ENCODE measurements at regions not wholly inside any gene's neighbourhood (a gene's known extent, or its start where the extent isn't known, plus 50 kb on each side); places are given as distances from the start of the nearest gene placed in this dataset.

- no peak overlapping the region for H3K4me3 Mint-ChIP-seq
- H3K27me3 Mint-ChIP-seq, result peaks cover 15% of the 10 kb centered on the region
- no peak for ATAC-seq (ENCODE audit: low read depth)
- ChIA-PET POLR2A (no interaction called here), CTCF (no interaction called here)
- intact Hi-C loops (cut with micrococcal nuclease), result no loop called here
- H3K27ac Mint-ChIP-seq, result no peak overlapping the region
- H3K4me1 Mint-ChIP-seq, result no peaks in the 10 kb centered on the region
- peaks cover 8% of the 10 kb centered on the region for H3K9me3 Mint-ChIP-seq
- H3K36me3 Mint-ChIP-seq (ENCODE audit: low read depth), result no peaks in the 10 kb centered on the region
- TF ChIP-seq CTCF (IDR thresholded peaks at IDR 0.05), result no peak
- DNase-seq, result no peak
Observed at GRCh38 chr5:74226716-74227485, 413.6 kb downstream of the ENC1 start.

- Mint-ChIP-seq H3K9me3 (peaks cover 8% of the 10 kb centered on the region), H3K36me3 (ENCODE audit: low read depth) (no peaks in the 10 kb centered on the region), H3K4me3 (no peak overlapping the region), H3K27ac (no peak overlapping the region), H3K27me3 (peaks cover 10% of the 10 kb centered on the region), H3K4me1 (no peaks in the 10 kb centered on the region)
- ATAC-seq (ENCODE audit: low read depth), result no peak
- DNase-seq, result no peak
- ChIA-PET POLR2A (interaction anchor here (0.7 kb wide), 1 partner anchor 208 kb away, joined by 7 read pairs; no protein-coding TSS in a partner anchor), CTCF (no interaction called here)
- no peak for TF ChIP-seq CTCF (IDR thresholded peaks at IDR 0.05)
- intact Hi-C loops (cut with micrococcal nuclease), result no loop called here
Observed at GRCh38 chr5:74225587-74225986, 414.9 kb downstream of the ENC1 start.

- ChIA-PET CTCF (no interaction called here), POLR2A (no interaction called here)
- no peaks in the 10 kb centered on the region for H3K36me3 Mint-ChIP-seq (ENCODE audit: low read depth)
- H3K9me3 Mint-ChIP-seq, result peaks cover 8% of the 10 kb centered on the region
- no peaks in the 10 kb centered on the region for H3K4me1 Mint-ChIP-seq
- DNase-seq, result no peak
- H3K27ac Mint-ChIP-seq, result no peak overlapping the region
- intact Hi-C loops (cut with micrococcal nuclease), result no loop called here
- no peak for TF ChIP-seq CTCF (IDR thresholded peaks at IDR 0.05)
- H3K4me3 Mint-ChIP-seq, result no peak overlapping the region
- H3K27me3 Mint-ChIP-seq, result peaks cover 10% of the 10 kb centered on the region
- no peak for ATAC-seq (ENCODE audit: low read depth)
Observed at GRCh38 chr5:74224331-74224730, 416.2 kb downstream of the ENC1 start.

GRCh38 chr5:74222806-74223205 lies 417.7 kb downstream of the ENC1 start:
- DNase-seq (no peak), ATAC-seq (ENCODE audit: low read depth) (no peak)
- peaks cover 11% of the 10 kb centered on the region for H3K9me3 Mint-ChIP-seq
- intact Hi-C loops (cut with micrococcal nuclease), result no loop called here
- no peak for TF ChIP-seq CTCF (IDR thresholded peaks at IDR 0.05)
- H3K4me1 Mint-ChIP-seq, result no peaks in the 10 kb centered on the region
- no peaks in the 10 kb centered on the region for H3K36me3 Mint-ChIP-seq (ENCODE audit: low read depth)
- no peak overlapping the region for H3K27ac Mint-ChIP-seq
- ChIA-PET POLR2A (no interaction called here), CTCF (no interaction called here)
- H3K27me3 Mint-ChIP-seq, result peaks cover 9% of the 10 kb centered on the region
- H3K4me3 Mint-ChIP-seq, result no peak overlapping the region

GRCh38 chr5:74221413-74221812 lies 419.1 kb downstream of the ENC1 start:
- Mint-ChIP-seq H3K27me3 (peaks cover 5% of the 10 kb centered on the region), H3K4me1 (no peaks in the 10 kb centered on the region), H3K4me3 (no peak overlapping the region), H3K9me3 (peaks cover 11% of the 10 kb centered on the region), H3K27ac (no peak overlapping the region), H3K36me3 (ENCODE audit: low read depth) (no peaks in the 10 kb centered on the region)
- DNase-seq (no peak), ATAC-seq (ENCODE audit: low read depth) (no peak)
- ChIA-PET CTCF (no interaction called here), POLR2A (no interaction called here)
- intact Hi-C loops (cut with micrococcal nuclease), result no loop called here
- TF ChIP-seq CTCF (IDR thresholded peaks at IDR 0.05), result no peak

Measured in activated B cell treated with CpG ODN at 0.5 μM for 24 hours (primary cell).